ENCODE measurements at regions not wholly inside any gene's neighbourhood (a gene's known extent, or its start where the extent isn't known, plus 50 kb on each side); places are given as distances from the start of the nearest gene placed in this dataset.

DNA sequence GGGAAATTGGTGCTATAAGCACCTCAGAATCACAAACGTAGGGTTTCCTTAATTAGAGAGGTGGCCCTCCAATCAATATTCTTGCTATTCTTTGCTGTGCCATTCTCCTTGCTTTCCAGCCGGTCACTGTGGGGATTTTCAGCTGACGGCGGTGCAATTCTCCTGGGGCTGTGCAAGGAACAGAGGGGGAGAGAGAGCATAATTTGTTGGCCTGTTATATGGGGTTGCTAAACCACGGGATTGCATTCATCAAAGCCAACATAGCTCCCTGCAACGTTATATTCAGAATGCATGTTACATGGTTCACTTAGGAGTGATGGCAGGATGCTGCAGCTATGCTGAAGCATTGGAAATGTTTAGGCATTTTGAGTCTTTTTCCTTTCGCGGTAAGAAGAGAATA is 441.3 kb upstream of the CLINT1 start:
- TF ChIP-seq, protein P1, sequence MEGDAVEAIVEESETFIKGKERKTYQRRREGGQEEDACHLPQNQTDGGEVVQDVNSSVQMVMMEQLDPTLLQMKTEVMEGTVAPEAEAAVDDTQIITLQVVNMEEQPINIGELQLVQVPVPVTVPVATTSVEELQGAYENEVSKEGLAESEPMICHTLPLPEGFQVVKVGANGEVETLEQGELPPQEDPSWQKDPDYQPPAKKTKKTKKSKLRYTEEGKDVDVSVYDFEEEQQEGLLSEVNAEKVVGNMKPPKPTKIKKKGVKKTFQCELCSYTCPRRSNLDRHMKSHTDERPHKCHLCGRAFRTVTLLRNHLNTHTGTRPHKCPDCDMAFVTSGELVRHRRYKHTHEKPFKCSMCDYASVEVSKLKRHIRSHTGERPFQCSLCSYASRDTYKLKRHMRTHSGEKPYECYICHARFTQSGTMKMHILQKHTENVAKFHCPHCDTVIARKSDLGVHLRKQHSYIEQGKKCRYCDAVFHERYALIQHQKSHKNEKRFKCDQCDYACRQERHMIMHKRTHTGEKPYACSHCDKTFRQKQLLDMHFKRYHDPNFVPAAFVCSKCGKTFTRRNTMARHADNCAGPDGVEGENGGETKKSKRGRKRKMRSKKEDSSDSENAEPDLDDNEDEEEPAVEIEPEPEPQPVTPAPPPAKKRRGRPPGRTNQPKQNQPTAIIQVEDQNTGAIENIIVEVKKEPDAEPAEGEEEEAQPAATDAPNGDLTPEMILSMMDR (IDR thresholded peaks at IDR 0.05; ENCODE audit: insufficient read depth, low read length, poor library complexity, severe bottlenecking): no peak
- Histone ChIP-seq H3K36me3 (ENCODE audit: control insufficient read depth, insufficient read depth, low read length) (no peaks in the 10 kb centered on the region), H3K4me3 (replicated peaks; ENCODE audit: low read depth, low read length) (no peak overlapping the region), H3K27me3 (replicated peaks; ENCODE audit: control insufficient read depth, insufficient read depth, low read length) (no peaks in the 10 kb centered on the region)
- DNase-seq (ENCODE audit: extremely low read depth, insufficient read length): no peak

- TF ChIP-seq, protein P1 (IDR thresholded peaks at IDR 0.05; ENCODE audit: insufficient read depth, low read length, poor library complexity, severe bottlenecking): no peak
- H3K36me3 ChIP-seq (ENCODE audit: control insufficient read depth, insufficient read depth, low read length): no peaks in the 10 kb centered on the region
- no peak overlapping the region for H3K4me3 ChIP-seq (replicated peaks; ENCODE audit: low read depth, low read length)
- no peaks in the 10 kb centered on the region for H3K27me3 ChIP-seq (replicated peaks; ENCODE audit: control insufficient read depth, insufficient read depth, low read length)
- DNase-seq (ENCODE audit: extremely low read depth, insufficient read length): no peak
These were observed 438.1 kb upstream of the CLINT1 start for GRCh38 chr5:158297002-158297527.

- DNase-seq (ENCODE audit: extremely low read depth, insufficient read length): no peak
- no peaks in the 10 kb centered on the region for H3K36me3 ChIP-seq (ENCODE audit: control insufficient read depth, insufficient read depth, low read length)
- TF ChIP-seq, protein P1 (IDR thresholded peaks at IDR 0.05; ENCODE audit: insufficient read depth, low read length, poor library complexity, severe bottlenecking): no peak
These were observed 435.8 kb upstream of the CLINT1 start for GRCh38 chr5:158294701-158295100.

DNA sequence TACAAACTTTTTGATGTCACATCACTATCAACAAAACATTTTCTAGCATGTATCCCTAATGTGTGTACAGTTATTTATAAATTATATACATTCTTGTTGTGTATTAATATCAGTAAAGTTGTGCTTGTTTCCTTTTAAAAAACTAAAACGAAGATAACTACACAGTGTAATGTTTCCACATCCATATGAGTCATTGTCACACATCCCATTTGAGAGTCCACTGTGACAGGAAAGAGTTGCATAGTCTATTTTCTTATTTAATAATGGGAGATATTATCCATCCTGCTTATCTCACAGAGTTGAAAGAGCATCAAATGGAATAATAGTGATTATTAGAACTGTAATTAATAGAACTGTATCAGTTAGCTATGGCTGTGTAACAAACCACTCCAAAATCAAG is 434.0 kb upstream of the CLINT1 start:
- Histone ChIP-seq H3K27me3 (replicated peaks; ENCODE audit: control insufficient read depth, insufficient read depth, low read length) (no peaks in the 10 kb centered on the region), H3K36me3 (ENCODE audit: control insufficient read depth, insufficient read depth, low read length) (no peaks in the 10 kb centered on the region), H3K4me3 (replicated peaks; ENCODE audit: low read depth, low read length) (no peak overlapping the region)
- TF ChIP-seq, protein P1 (IDR thresholded peaks at IDR 0.05; ENCODE audit: insufficient read depth, low read length, poor library complexity, severe bottlenecking): no peak
- DNase-seq (ENCODE audit: extremely low read depth, insufficient read length): no peak

More at GRCh38 chr5:158294701-158295100, 435.8 kb upstream of the CLINT1 start:
- H3K27me3 ChIP-seq (replicated peaks; ENCODE audit: control insufficient read depth, insufficient read depth, low read length): no peaks in the 10 kb centered on the region
- no peak overlapping the region for H3K4me3 ChIP-seq (replicated peaks; ENCODE audit: low read depth, low read length)

- DNase-seq (ENCODE audit: extremely low read depth, insufficient read length): no peak
- Histone ChIP-seq H3K36me3 (ENCODE audit: control insufficient read depth, insufficient read depth, low read length) (no peaks in the 10 kb centered on the region), H3K4me3 (replicated peaks; ENCODE audit: low read depth, low read length) (no peak overlapping the region), H3K27me3 (replicated peaks; ENCODE audit: control insufficient read depth, insufficient read depth, low read length) (no peaks in the 10 kb centered on the region)
- TF ChIP-seq, protein P1 (IDR thresholded peaks at IDR 0.05; ENCODE audit: insufficient read depth, low read length, poor library complexity, severe bottlenecking): no peak
These were observed 431.0 kb upstream of the CLINT1 start for GRCh38 chr5:158289967-158290366.

DNA sequence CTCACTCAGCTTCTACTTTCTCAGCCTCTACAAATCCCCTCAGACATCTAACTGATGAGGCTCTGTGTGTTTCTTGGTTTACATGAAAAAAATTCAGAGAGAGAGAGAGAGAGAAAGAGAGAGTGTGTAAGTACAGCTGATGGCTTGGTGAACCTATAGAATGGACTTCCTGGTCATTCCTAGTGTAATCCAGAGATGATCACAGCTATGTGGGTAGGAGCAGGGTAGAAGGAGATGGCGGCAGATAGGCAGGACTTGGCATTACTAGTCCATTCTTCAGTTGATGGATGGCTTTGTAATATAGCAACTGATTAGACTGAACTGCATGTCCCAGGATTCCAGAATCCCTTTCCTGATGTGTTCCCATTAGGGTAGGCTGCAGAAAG is 429.3 kb upstream of the CLINT1 start:
- H3K36me3 ChIP-seq (ENCODE audit: control insufficient read depth, insufficient read depth, low read length): no peaks in the 10 kb centered on the region
- no peaks in the 10 kb centered on the region for H3K27me3 ChIP-seq (replicated peaks; ENCODE audit: control insufficient read depth, insufficient read depth, low read length)
- H3K4me3 ChIP-seq (replicated peaks; ENCODE audit: low read depth, low read length): no peak overlapping the region
- TF ChIP-seq, protein P1 (IDR thresholded peaks at IDR 0.05; ENCODE audit: insufficient read depth, low read length, poor library complexity, severe bottlenecking): no peak
- DNase-seq (ENCODE audit: extremely low read depth, insufficient read length): no peak

Data from GM06990 (cell line).